Erythroblast (primary cell): ENCODE measurements at regions not wholly inside any gene's neighbourhood (a gene's known extent, or its start where the extent isn't known, plus 50 kb on each side); places are given as distances from the start of the nearest gene placed in this dataset.

ENCODE experiments used
- DNase-seq, 2 experiments: peaks; one replicate each; lab custom pipeline; 2025; lab: John Stamatoyannopoulos, UW
- GATA1 ChIP-seq: IDR thresholded peaks from 2 replicates; pipeline ENCODE4 v1.6.1; 2011; ENCODE audit warnings: low read depth, mild to moderate bottlenecking, control low read depth, low read length, moderate library complexity
- POLR2A ChIP-seq: IDR thresholded peaks from 2 replicates; pipeline ENCODE4 v1.6.1; 2011; ENCODE audit warnings: mild to moderate bottlenecking, low read length

GRCh38 chr2:216279459-216279858, 92.8 kb downstream of the MARCHF4 start:
- TF ChIP-seq GATA1 (no peak), POLR2A (no peak)
- DNase-seq = no peak

GRCh38 chr2:216279031-216279430, 93.3 kb downstream of the MARCHF4 start:
- no peak for DNase-seq
- TF ChIP-seq GATA1 = no peak
- TF ChIP-seq POLR2A = no peak

GRCh38 chr2:216275890-216276289, 96.4 kb downstream of the MARCHF4 start:
- TF ChIP-seq GATA1 (no peak), POLR2A (no peak)
- DNase-seq = no peak

- no peak for DNase-seq
- TF ChIP-seq POLR2A = no peak
- TF ChIP-seq GATA1 = no peak
Observed at GRCh38 chr2:216274194-216274840, 98.0 kb downstream of the MARCHF4 start.

GRCh38 chr2:216261042-216261537, 111.2 kb downstream of the MARCHF4 start:
- peak in 1 of 2 experiments; percentile 12 for DNase-seq

GRCh38 chr2:216260629-216261028, 111.7 kb downstream of the MARCHF4 start:
- no peak for DNase-seq
- no peak for TF ChIP-seq POLR2A
- no peak for TF ChIP-seq GATA1

More at GRCh38 chr2:216261042-216261537, 111.2 kb downstream of the MARCHF4 start:
- TF ChIP-seq POLR2A (no peak), GATA1 (no peak)

GRCh38 chr2:216259081-216259480, 113.2 kb downstream of the MARCHF4 start:
- no peak for DNase-seq
- TF ChIP-seq GATA1 (no peak), POLR2A (no peak)

GRCh38 chr2:216257089-216257488, 115.2 kb downstream of the MARCHF4 start:
- peak; percentile 8 to 53 for DNase-seq
- TF ChIP-seq GATA1 (no peak), POLR2A (no peak)
